GM18519 (cell line): ENCODE measurements at regions not wholly inside any gene's neighbourhood (a gene's known extent, or its start where the extent isn't known, plus 50 kb on each side); places are given as distances from the start of the nearest gene placed in this dataset.
"Not testable (repeated sequence)": the region's sequence is repeated elsewhere in the genome, so short reads cannot be mapped to it uniquely, and the experiment has no call there.

Experiments used
- ATAC-seq: cut with Tn5 transposase; IDR thresholded peaks from one replicate; pipeline ENCODE4 v1.9.1; 2021; ENCODE audit warnings: mild to moderate bottlenecking, moderate library complexity; ENCODE audit not compliant: unreplicated experiment, low FRiP score

DNA sequence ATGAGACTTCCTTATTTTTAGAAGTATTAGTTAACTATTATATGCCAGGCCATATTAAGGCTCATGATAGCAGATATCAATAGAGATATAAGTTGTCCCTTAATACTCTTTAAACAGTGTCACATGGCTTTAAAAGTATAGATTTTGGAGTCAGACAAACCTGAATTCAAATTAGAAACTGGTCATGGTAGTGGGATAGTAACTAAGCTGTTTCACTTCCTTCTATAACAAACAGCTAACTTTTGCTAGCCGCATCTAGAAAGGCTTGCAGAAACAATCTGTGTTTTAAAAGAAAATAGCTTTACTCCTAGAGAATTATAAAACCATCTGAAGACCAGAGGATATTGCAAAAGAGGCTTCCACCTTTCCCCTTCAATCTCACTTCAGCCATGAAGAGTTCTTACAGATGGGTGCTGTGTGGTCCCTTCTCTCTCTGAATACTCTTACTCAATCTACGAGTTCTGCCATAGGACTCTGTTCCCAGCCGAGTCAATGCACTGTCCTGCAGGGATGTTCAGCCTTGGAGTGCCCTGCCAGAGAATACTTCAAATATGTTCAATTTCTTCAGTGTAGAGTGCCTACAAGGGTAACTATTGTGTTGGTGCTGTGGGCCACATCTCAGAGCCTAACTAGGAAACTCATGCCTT is 810.2 kb downstream of the EFNA5 start:
- ATAC-seq: peak; percentile 51

GRCh38 chr5:106858616-106859015 is 812.1 kb downstream of the EFNA5 start:
- ATAC-seq: no peak

DNA sequence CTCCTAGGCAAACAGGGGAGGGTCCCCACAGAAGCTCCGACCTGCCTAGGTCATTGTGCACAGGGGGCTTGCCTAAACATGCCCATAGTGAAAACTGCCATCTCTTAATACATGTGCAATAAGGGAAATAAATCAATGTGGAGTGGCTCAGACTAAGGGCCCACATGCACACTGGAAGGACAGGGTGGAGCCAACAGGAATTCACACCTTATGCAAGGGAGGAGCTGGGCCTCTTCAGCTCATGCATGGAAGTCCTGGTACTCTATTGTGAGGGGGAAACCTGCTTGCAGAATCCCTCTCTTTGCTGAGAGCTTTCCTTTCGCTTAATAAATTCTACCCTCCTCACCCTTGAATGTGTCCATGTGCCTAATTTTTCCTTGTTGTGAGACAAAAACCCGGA is 815.8 kb downstream of the EFNA5 start:
- no peak for ATAC-seq

GRCh38 chr5:106854105-106854687 is 816.5 kb downstream of the EFNA5 start:
- ATAC-seq: no peak

GRCh38 chr5:106853266-106853665 is 817.5 kb downstream of the EFNA5 start:
- no peak for ATAC-seq

GRCh38 chr5:106849266-106849665 is 821.5 kb downstream of the EFNA5 start:
- ATAC-seq: no peak

GRCh38 chr5:106843812-106844416 is 826.8 kb downstream of the EFNA5 start:
- no peak for ATAC-seq

DNA sequence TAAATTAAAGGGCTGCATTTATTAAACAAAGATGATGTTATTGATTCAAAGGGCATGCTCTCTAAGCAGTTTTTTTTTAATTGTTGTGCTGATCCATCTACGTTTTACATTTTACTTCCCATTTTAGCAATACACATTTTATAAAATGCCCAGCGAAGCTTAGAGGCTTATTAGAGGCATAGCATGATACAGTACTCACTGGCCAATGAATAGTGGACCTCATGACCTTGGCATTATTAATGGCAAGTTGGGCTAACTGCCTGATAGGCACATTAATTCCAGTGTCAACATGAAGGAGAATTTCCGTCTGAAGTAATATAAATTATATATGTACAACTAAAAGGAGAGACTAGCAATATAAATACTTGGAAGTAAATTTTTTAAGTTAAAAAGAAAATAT is 837.2 kb downstream of the EFNA5 start:
- ATAC-seq: no peak

GRCh38 chr5:106827061-106827460 is 843.7 kb downstream of the EFNA5 start:
- ATAC-seq: no peak

- ATAC-seq: no peak
These were observed 845.4 kb downstream of the EFNA5 start for GRCh38 chr5:106825374-106825773.

DNA sequence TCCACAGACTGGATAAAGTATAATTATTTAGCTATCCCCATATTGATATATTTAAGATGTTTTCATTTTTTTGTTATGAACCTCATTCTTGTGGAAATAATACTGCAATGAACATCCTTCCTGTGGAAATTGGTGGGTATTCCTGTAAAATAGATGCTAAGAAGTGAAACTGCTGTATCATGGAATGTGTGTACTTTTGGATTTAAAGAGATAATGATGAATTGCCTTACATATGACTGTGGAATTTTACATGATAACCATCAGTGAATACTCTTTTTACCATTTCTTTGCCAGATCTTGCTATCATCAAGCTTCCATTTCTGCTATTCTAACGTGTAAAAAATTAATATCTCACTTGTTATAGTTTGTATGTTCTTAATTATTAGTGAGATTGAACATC is 847.9 kb downstream of the EFNA5 start:
- ATAC-seq: no peak

GRCh38 chr5:106818552-106818951 is 852.2 kb downstream of the EFNA5 start:
- ATAC-seq: no peak

GRCh38 chr5:106814961-106815360 is 855.8 kb downstream of the EFNA5 start:
- ATAC-seq: no peak

GRCh38 chr5:106801554-106801953 is 869.2 kb downstream of the EFNA5 start:
- ATAC-seq: no peak

DNA sequence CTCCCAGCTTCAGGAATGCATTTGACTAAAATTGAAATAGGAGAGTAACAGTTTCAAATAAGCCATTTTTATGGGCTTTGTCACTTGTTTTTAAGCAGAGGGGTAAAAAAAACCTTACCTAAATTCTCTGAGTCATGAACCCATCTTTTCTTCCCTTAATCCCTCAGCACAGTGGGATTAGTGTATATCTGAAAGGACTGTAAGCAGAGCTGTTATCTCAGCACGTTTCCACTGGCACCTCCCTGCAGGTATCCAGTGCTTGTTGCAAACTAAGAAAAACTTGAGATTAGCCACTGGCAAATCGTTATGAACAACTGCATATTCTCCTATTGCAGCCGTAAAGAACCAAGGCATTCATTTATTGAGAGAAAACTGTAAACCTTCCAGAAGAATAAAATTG is 872.7 kb downstream of the EFNA5 start:
- no peak for ATAC-seq

- no peak for ATAC-seq
These were observed 874.7 kb downstream of the EFNA5 start for GRCh38 chr5:106796081-106796480.

GRCh38 chr5:106784846-106785245 is 885.9 kb downstream of the EFNA5 start:
- ATAC-seq: no peak

DNA sequence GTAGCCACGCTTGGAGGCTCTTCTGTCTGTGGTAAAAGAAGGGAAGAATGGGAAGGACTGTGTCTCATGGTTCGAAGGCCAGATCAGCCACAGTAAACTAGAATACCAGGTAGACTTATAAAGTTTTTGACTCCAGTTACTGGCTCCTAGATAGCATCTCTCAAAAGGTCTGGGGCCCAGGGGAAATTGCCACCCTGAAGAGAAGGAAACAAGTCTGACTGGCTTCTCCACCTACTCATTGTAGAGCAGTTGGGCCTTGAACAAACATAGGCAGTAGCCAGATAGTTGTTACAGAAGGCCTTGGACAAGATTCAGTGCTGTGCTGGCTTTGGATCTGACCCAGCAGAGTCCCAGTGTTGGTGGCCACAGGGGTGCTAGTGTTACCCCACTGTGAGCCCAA is 890.4 kb downstream of the EFNA5 start:
- ATAC-seq: no peak

GRCh38 chr5:106776515-106776914 is 894.2 kb downstream of the EFNA5 start:
- not testable (repeated sequence) for ATAC-seq

DNA sequence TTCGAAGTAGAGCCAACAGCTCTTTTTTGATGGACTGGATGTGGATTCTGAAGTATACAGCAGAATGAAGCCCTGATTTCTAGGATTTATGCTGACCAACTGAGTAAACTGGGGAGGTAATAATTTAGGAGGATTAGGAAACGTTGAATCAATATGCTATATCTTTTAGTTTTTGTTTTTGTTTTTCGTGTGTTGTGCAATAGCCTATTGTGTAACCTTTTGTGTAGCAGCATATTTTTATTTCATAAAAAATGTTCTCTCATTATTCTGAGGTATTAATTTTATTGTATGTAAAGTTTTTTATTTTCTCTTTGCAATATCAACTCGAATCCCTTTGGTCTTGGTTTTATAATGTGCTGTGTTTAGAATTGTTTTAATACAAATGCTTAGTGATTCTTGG is 902.3 kb downstream of the EFNA5 start:
- ATAC-seq: no peak

DNA sequence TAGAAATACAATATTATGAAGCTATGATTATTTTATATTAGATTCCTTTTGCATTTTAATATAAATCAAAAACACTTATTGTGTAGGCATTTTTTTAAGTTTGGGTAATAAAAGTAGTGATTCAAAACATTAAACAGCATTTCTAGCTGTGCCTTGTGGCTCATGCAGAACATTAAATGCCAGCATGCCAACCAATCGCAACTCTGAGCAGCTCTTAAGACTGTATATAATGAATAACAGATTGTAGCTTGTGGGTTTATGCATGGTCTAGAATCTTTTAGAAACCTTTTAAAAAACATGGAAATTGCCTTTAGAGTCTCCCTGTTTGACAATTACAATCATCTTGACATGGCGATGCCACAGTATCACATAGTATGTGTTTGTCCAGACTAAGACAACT is 903.8 kb downstream of the EFNA5 start:
- ATAC-seq: no peak

GRCh38 chr5:106759581-106759980 is 911.2 kb downstream of the EFNA5 start:
- no peak for ATAC-seq
